Globus pallidus (tissue), 1 donor: ENCODE measurements at regions not wholly inside any gene's neighbourhood (a gene's known extent, or its start where the extent isn't known, plus 50 kb on each side); places are given as distances from the start of the nearest gene placed in this dataset.

ENCODE experiments used
- DNase-seq: peaks from one replicate; pipeline ENCODE4 v3.0.0-alpha.2; 2015; ENCODE audit warnings: low spot score

GRCh38 chr9:87120610-87121009 is 173.3 kb upstream of the GAS1 start:
- DNase-seq = no peak

DNA sequence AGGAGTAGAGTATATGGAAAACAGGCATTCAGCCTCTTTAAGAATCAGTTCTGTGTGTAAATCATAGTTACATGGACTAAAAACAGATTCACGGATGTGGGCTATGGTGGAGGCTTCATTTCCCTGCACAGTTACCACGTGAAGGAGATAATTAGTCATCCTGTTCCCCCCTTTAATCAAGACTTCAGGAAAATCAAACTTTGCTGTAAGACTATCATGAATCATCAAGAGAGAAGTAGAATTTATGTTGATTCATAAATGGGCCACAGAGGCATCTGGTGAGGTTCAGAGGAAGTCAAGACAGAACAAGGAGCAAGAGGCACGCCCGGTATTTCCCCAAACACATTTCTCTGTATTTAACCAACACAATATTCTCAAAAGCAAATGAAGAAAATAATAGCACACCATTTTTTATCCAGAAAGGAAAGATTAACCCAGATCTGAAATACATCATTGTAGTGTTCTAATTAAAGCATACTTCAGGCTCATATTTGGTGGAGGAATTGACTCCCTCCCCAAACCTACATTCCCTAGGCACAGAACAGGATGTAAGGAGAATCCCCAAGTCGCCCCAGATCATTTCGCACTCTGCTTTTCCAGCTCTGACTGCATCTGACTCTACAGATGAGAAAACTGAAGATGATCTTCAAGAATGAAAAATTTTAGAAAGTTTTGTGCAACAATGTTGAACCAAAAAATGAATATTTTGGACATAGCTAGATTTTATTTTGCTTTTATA is 175.8 kb upstream of the GAS1 start:
- DNase-seq = no peak

GRCh38 chr9:87123830-87124229 is 176.5 kb upstream of the GAS1 start:
- DNase-seq = no peak

- no peak for DNase-seq
Measured at GRCh38 chr9:87125819-87126218, 178.5 kb upstream of the GAS1 start.

- DNase-seq = no peak
Measured at GRCh38 chr9:87127543-87127942, 180.2 kb upstream of the GAS1 start.

GRCh38 chr9:87127978-87128614 is 180.8 kb upstream of the GAS1 start:
- DNase-seq = no peak

- no peak for DNase-seq
Measured at GRCh38 chr9:87128844-87129493, 181.7 kb upstream of the GAS1 start.

- DNase-seq = no peak
Measured at GRCh38 chr9:87135074-87135473, 187.8 kb upstream of the GAS1 start.

DNA sequence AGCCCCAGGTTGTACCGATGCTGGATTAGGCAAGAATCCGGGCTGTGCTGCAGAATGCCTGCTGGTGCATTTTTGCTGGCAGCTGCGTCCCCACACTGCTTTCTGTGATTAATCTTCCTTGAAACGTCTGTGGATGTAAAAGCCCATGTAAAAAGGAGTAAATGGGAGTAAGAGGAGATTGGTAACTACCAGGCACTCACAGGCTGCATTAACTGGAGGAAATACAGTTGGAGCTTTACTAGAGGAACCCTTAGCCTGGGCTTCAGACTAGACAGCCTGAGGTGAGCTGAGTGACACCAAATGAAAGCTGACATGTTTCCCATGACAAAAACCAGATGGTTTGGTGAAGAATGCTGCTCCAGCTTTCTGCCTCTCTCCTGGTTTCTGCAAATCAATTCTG is 190.4 kb upstream of the GAS1 start:
- DNase-seq = no peak

- DNase-seq = no peak
Measured at GRCh38 chr9:87138128-87139040, 191.1 kb upstream of the GAS1 start.

- DNase-seq = no peak
Measured at GRCh38 chr9:87139099-87139730, 191.9 kb upstream of the GAS1 start.

- DNase-seq = no peak
Measured at GRCh38 chr9:87140142-87140541, 192.8 kb upstream of the GAS1 start.

DNA sequence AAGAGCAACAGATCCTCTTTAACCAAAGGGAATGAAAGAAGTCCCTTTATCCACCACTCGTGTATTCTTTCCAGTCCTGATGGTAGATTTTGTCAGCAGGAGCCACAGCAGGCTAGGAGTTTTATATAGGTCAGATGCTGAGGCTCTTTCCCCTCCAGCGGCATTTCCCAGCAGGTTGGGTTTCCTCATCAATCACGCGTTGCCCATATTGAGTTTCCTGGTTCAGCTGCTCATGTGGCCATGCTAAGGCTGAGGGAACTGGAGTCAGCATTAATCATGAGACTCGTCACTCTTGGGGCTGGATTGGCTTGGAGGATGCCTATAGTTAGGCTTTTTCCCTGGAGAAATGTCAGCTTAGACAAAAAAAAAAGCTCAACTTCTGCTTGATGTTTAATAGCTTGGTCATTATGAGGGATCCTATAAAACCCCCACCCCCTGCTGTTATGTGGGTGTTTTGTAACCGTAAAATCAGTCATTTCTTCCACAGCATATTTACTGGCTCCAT is 193.4 kb upstream of the GAS1 start:
- DNase-seq = no peak

GRCh38 chr9:87141124-87141523 is 193.8 kb upstream of the GAS1 start:
- no peak for DNase-seq

GRCh38 chr9:87146933-87147332 is 199.6 kb upstream of the GAS1 start:
- no peak for DNase-seq

DNA sequence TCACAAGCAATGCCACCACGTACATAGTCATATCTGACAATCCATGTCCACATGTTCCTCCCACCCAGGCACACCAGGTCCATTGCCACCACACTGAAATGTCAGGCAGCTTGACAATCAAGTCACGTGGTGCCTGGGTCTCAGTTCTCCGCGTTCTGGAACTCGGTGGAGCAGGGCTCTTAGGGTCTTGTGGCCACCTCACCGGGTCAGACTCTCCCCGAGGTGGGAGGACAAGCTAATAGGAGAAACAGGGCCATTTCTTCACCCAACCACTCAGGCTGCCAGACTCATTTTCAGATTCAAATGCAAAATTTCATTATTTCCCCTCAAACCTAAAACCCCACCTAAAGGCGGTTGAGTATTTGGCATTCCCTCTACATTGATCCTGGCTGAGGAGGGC is 200.5 kb upstream of the GAS1 start:
- DNase-seq = no peak

DNA sequence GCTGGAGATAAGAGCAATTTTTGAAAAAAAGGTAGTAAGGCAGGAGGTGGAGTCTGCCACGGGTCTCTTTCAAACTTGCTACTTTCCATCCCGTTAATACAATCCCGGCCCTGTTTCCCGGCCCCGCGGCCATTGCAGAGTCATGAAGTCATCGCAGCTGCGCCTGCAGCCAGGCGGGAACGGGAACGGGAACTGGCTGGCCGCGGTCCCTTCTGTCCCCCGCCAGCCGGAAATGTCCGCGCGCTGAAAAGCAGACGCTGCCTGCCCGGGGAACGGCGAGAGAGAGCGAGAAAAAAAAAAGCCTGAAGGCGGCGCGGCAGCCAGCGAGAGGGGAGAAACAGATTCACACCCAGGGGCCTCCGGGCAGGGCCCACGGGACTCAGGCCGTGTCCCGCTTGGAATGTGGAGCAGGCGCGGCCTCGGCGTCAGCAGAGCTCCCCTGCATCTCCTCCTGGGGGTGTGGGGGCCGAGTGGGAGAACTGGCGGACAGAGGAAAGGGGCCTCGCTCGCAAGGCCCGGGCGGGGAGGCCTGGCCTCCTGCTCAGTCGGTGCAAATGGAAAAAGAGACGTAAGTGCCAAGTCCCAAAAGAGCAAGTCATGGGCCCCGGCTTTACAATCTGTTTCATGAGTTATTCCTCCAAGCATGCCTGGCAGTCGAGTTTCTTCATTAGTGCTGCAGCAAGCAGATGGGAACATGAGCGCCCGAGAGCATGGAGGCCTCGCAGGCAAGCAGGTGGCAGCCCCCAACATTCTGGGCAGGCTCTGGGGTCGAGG is 201.2 kb upstream of the GAS1 start:
- peak; percentile 91 for DNase-seq

DNA sequence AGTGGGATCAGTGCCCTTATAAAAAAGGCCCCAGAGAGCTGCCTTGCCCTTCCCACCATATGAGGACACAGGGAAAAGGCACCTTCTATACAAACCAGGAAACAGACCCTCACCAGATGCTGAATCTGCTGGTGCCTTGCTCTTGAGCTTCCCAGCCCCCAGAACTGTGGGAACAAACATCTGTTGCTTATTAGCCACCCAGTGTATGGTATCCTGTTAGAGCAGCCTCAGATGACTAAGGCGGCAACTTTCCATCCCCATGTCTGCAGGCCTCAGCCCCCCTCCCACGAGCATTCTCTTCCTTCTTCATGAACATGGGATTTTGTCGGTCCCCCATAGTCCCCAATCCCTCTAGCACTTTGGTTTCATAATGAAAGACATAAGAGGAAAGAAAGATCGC is 202.5 kb upstream of the GAS1 start:
- no peak for DNase-seq

DNA sequence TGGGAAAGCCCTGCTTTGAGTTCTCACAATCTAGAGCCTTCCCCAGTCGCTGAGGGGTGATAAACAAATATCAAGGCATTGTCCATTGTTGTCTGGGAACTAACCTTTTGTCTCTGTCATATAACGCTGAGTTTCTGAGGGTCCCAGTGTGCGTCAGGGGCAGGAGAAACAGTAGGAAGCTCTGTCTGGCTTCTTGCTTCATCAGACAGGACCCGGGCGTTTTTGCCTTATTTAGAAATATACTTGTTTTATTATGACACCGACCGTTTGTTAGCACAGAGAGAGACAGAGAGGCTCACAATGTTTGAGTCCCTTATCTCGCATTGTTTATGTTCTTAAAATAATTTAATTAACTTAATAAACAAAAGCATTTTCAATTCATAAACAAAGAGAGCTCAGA is 204.9 kb upstream of the GAS1 start:
- peak; percentile 30 for DNase-seq

DNA sequence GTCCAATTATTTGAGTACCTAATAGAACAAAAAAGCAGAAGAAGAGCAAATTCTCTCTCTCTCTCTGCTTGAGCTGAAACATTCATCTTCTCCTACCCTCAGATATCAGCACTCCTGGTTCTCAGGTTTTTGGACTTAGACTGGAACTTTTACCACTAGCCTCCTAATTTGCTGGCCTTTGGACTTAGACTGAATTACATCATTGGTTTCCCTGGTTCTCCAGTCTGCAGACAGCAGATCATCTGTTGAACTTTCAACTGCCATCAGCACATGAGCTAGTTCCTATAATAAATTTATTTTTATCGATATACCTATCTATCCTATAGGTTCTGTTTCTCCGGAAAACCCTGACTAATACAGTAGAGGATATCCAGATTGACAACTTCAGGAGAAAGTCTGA is 208.9 kb upstream of the GAS1 start:
- DNase-seq = no peak
